GM18867 (cell line): ENCODE measurements at regions not wholly inside any gene's neighbourhood (a gene's known extent, or its start where the extent isn't known, plus 50 kb on each side); places are given as distances from the start of the nearest gene placed in this dataset.
"Not testable (repeated sequence)": the region's sequence is repeated elsewhere in the genome, so short reads cannot be mapped to it uniquely, and the experiment has no call there.

Experiments used
- ATAC-seq: cut with Tn5 transposase; IDR thresholded peaks from one replicate; pipeline ENCODE4 v1.9.1; 2021; ENCODE audit warnings: mild to moderate bottlenecking, moderate library complexity; ENCODE audit not compliant: unreplicated experiment

- ATAC-seq = no peak
Measured at GRCh38 chr17:14451729-14452191, 150.9 kb downstream of the HS3ST3B1 start.

GRCh38 chr17:14448818-14449217 is 147.9 kb downstream of the HS3ST3B1 start:
- ATAC-seq = no peak

GRCh38 chr17:14446825-14447224 is 145.9 kb downstream of the HS3ST3B1 start:
- ATAC-seq = no peak

GRCh38 chr17:14444915-14445314 is 144.0 kb downstream of the HS3ST3B1 start:
- no peak for ATAC-seq

GRCh38 chr17:14442798-14443528 is 142.1 kb downstream of the HS3ST3B1 start:
- no peak for ATAC-seq

GRCh38 chr17:14437176-14437575 is 136.3 kb downstream of the HS3ST3B1 start:
- no peak for ATAC-seq

- ATAC-seq = no peak
Measured at GRCh38 chr17:14436266-14436665, 135.4 kb downstream of the HS3ST3B1 start.

- peak; percentile 97 for ATAC-seq
Measured at GRCh38 chr17:14434506-14434905, 133.6 kb downstream of the HS3ST3B1 start.

- no peak for ATAC-seq
Measured at GRCh38 chr17:14432079-14432478, 131.2 kb downstream of the HS3ST3B1 start.

- ATAC-seq = no peak
Measured at GRCh38 chr17:14429084-14429483, 128.2 kb downstream of the HS3ST3B1 start.

GRCh38 chr17:14428648-14429029 is 127.8 kb downstream of the HS3ST3B1 start:
- ATAC-seq = peak; percentile 52

- ATAC-seq = peak; percentile 93
Measured at GRCh38 chr17:14427900-14428647, 127.2 kb downstream of the HS3ST3B1 start.

- ATAC-seq = not testable (repeated sequence)
Measured at GRCh38 chr17:14423156-14423555, 122.3 kb downstream of the HS3ST3B1 start.

GRCh38 chr17:14417336-14417735 is 116.5 kb downstream of the HS3ST3B1 start:
- ATAC-seq = no peak

- ATAC-seq = no peak
Measured at GRCh38 chr17:14409292-14409691, 108.4 kb downstream of the HS3ST3B1 start.

GRCh38 chr17:14407541-14407940 is 106.7 kb downstream of the HS3ST3B1 start:
- no peak for ATAC-seq

- ATAC-seq = no peak
Measured at GRCh38 chr17:14405189-14405588, 104.3 kb downstream of the HS3ST3B1 start.
